K562 (cell line): ENCODE measurements at regions not wholly inside any gene's neighbourhood (a gene's known extent, or its start where the extent isn't known, plus 50 kb on each side); places are given as distances from the start of the nearest gene placed in this dataset.

Experiments used
- ATAC-seq: fragments of 200-7000 bp; cut with Tn5 transposase; 3 replicates; pipeline ENCODE4 v1.9.1; 2020; ENCODE audit warnings: moderate library complexity
- BruUV-seq: library from RNA; stranded (reverse); fragments of 400-500 nt; replicated peaks from 2 replicates; lab custom pipeline; 2021; lab: Mats Ljungman, UMichigan
- CTCF ChIA-PET: fragments of 300-600 bp; formaldehyde crosslinking; extraction: SDS; loops from one replicate; lab custom pipeline; 2021; ENCODE audit warnings: low intra/inter-chr PET ratio; lab: Yijun Ruan, JAX
- POLR2A ChIA-PET: fragments of 300-600, 350-650 bp; sonication (Branson Sonifier 250); formaldehyde crosslinking; extraction: SDS; loops from one replicate; lab custom pipeline; 2021; ENCODE audit warnings: antibody characterized with exemption, inconsistent platforms; lab: Yijun Ruan, JAX
- DNase-seq, 4 experiments: peaks; one replicate each; pipeline versions ENCODE4 v3.0.0 to v3.0.0-alpha.2; 2011 to 2018; ENCODE audit warnings: low spot score in 3 of 4, mixed read lengths in 3 of 4; ENCODE audit errors: extremely low read depth in 1 of 4
- FAIRE-seq: peaks from 2 replicates; lab custom pipeline; 2011; peaks lifted over from hg19 to GRCh38; lab: Jason Lieb, UNC
- H2AFZ ChIP-seq: 2 replicates; pipeline ENCODE4 v1.6.0; 2011; ENCODE audit warnings: low read depth, low read length, control low read depth, inconsistent platforms
- H3K27ac ChIP-seq: fragments of 200-600 bp; 3 replicates; pipeline ENCODE4 v1.8.0; 2011; ENCODE audit warnings: low read depth, mild to moderate bottlenecking, control low read depth, inconsistent platforms, low read length, moderate library complexity, mixed read lengths; ENCODE audit errors: extremely low read depth
- H3K27me3 ChIP-seq, 2 experiments: fragments of 300-600 bp in 1 of 2; 2 replicates in 1 of 2; 3 replicates in 1 of 2; pipeline versions ENCODE4 v1.6.0 to v1.8.0; 2011; ENCODE audit warnings: inconsistent platforms in 2 of 2, low read length in 2 of 2, mild to moderate bottlenecking in 1 of 2, mixed read lengths in 1 of 2, moderate library complexity in 1 of 2; ENCODE audit not compliant: control insufficient read depth in 2 of 2, insufficient read depth in 2 of 2
- H3K36me3 ChIP-seq: fragments of 300-600 bp; 3 replicates; pipeline ENCODE4 v1.8.0; 2011; ENCODE audit warnings: mild to moderate bottlenecking, low read length, inconsistent platforms; ENCODE audit not compliant: control insufficient read depth, insufficient read depth
- H3K4me1 ChIP-seq, 2 experiments: fragments of 200-600 bp in 1 of 2; replicated peaks in 1 of 2; 2 replicates in 1 of 2; 3 replicates in 1 of 2; pipeline versions ENCODE4 v1.5.1 to v1.8.0; 2011; ENCODE audit warnings: inconsistent platforms in 2 of 2, low read length in 2 of 2, mild to moderate bottlenecking in 1 of 2, mixed read lengths in 1 of 2, moderate library complexity in 1 of 2; ENCODE audit not compliant: control insufficient read depth in 2 of 2, insufficient read depth in 2 of 2
- H3K4me2 ChIP-seq: 2 replicates; pipeline ENCODE4 v1.6.1; 2011; ENCODE audit warnings: low read length, control low read depth, inconsistent platforms, mixed read lengths; ENCODE audit not compliant: insufficient read depth
- H3K4me3 ChIP-seq: fragments of 200-600 bp; sonication (generic), shearing (Covaris generic); 2 replicates; pipeline ENCODE4 v1.5.1; 2016; ENCODE audit warnings: control low read depth, inconsistent platforms
- H3K79me2 ChIP-seq: fragments of 200-600 bp; 3 replicates; pipeline ENCODE4 v1.8.0; 2011; ENCODE audit warnings: low read length, inconsistent platforms; ENCODE audit not compliant: control insufficient read depth, insufficient read depth
- H3K9ac ChIP-seq, 2 experiments: 2 replicates each; pipeline versions ENCODE4 v1.6.0 to v1.6.1; 2011; ENCODE audit warnings: low read depth in 2 of 2, low read length in 2 of 2, control low read depth in 1 of 2, inconsistent platforms in 1 of 2, mild to moderate bottlenecking in 1 of 2, mixed read lengths in 1 of 2; ENCODE audit not compliant: insufficient read depth in 1 of 2
- H3K9me1 ChIP-seq: one replicate; pipeline ENCODE4 v1.6.0; 2011; ENCODE audit warnings: inconsistent platforms, mild to moderate bottlenecking, low read length, moderate library complexity; ENCODE audit not compliant: control insufficient read depth, insufficient read depth
- H3K9me3 ChIP-seq: replicated peaks from 2 replicates; pipeline ENCODE4 v1.5.1; 2011; ENCODE audit warnings: low read depth, low read length, inconsistent platforms; ENCODE audit not compliant: control insufficient read depth, insufficient read depth
- H4K20me1 ChIP-seq: replicated peaks from 2 replicates; pipeline ENCODE4 v1.6.1; 2011; ENCODE audit warnings: low read length, inconsistent platforms, mixed read lengths; ENCODE audit not compliant: control insufficient read depth, insufficient read depth
- BRD4 ChIP-seq: fragments of 200-600 bp; sonication (generic); IDR thresholded peaks from 2 replicates; pipeline ENCODE4 v1.6.1; 2017; ENCODE audit warnings: inconsistent platforms
- HMGXB4 ChIP-seq: sonication (generic); formaldehyde crosslinking; IDR thresholded peaks from 2 replicates; pipeline ENCODE4 v1.8.1; 2023; ENCODE audit warnings: mild to moderate bottlenecking, missing genetic modification reagents
- MTA3 ChIP-seq: fragments of 450-650 bp; formaldehyde crosslinking; IDR thresholded peaks from 2 replicates; pipeline ENCODE4 v1.6.1; 2017; ENCODE audit warnings: mild to moderate bottlenecking, borderline replicate concordance
- POLR2G ChIP-seq: fragments of 200-400 bp; formaldehyde crosslinking; IDR thresholded peaks from 2 replicates; pipeline ENCODE4 v1.6.1; 2017; ENCODE audit warnings: low read depth, mild to moderate bottlenecking, antibody characterized with exemption, low read length, moderate library complexity
- RB1 ChIP-seq: fragments of 450-650 bp; IDR thresholded peaks from 2 replicates; pipeline ENCODE4 v1.6.1; 2017; ENCODE audit warnings: low read depth, mild to moderate bottlenecking
- RBFOX2 ChIP-seq: fragments of 200-400 bp; formaldehyde crosslinking; IDR thresholded peaks from 2 replicates; pipeline ENCODE4 v1.6.1; 2017; ENCODE audit warnings: low read depth, mild to moderate bottlenecking, low read length, moderate library complexity
- STAG1 ChIP-seq: sonication (generic); formaldehyde crosslinking; IDR thresholded peaks from 2 replicates; pipeline ENCODE4 v1.5.0; 2020; ENCODE audit warnings: missing genetic modification reagents, borderline replicate concordance
- ZFX ChIP-seq: sonication (generic); formaldehyde crosslinking; IDR thresholded peaks from 2 replicates; pipeline ENCODE4 v1.8.0; 2022; ENCODE audit warnings: mild to moderate bottlenecking, missing genetic modification reagents, moderate library complexity
- ZNF277 ChIP-seq: fragments of 250-450 bp; sonication (Bioruptor Pico); IDR thresholded peaks from 2 replicates; pipeline ENCODE4 v1.8.0; 2022; ENCODE audit warnings: inconsistent platforms, mild to moderate bottlenecking, moderate library complexity, borderline replicate concordance
- ZNF384 ChIP-seq: IDR thresholded peaks from 2 replicates; pipeline ENCODE4 v1.6.1; 2012; ENCODE audit warnings: low read depth, low read length, improper control_type of control experiment
- ZNF740 ChIP-seq, 3 experiments: fragments of 200-800 bp in 1 of 3; sonication (Bioruptor generic) in 1 of 3; sonication (generic) in 1 of 3; formaldehyde crosslinking in 1 of 3; IDR thresholded peaks; 2 replicates each; pipeline versions ENCODE4 v1.6.1 to v1.8.0; 2016 to 2022; ENCODE audit warnings: mild to moderate bottlenecking in 2 of 3, missing compliant biosample characterization in 2 of 3, missing genetic modification characterization in 2 of 3, missing genetic modification reagents in 1 of 3
- WGBS: fragments of 100-300 bp; shearing (Covaris generic); methylation state at CpG from one replicate; pipeline ENCODE4 v1.1.6; 2016; ENCODE audit warnings: low coverage, mixed read lengths; ENCODE audit not compliant: insufficient coverage; ENCODE audit errors: missing lambda C conversion rate; 5-methylcytosine and 5-hydroxymethylcytosine counted together
- in situ Hi-C: fragments of 300-500 bp; cut with MboI; formaldehyde crosslinking; loops from 4 replicates; pipeline ENCODE4 v1.15.0; 2018; ENCODE audit warnings: inconsistent platforms, mixed read lengths
- intact Hi-C: fragments of 100-400 bp; cut with micrococcal nuclease; formaldehyde crosslinking; loops from 2 replicates; pipeline ENCODE4 v1.14.2; 2022
- TF ChIP-seq, protein P1 (sequence below): sonication (generic); formaldehyde crosslinking; IDR thresholded peaks from 2 replicates; pipeline ENCODE4 v1.8.0; 2022; ENCODE audit warnings: missing genetic modification reagents, mild to moderate bottlenecking, moderate library complexity, borderline replicate concordance

DNA sequence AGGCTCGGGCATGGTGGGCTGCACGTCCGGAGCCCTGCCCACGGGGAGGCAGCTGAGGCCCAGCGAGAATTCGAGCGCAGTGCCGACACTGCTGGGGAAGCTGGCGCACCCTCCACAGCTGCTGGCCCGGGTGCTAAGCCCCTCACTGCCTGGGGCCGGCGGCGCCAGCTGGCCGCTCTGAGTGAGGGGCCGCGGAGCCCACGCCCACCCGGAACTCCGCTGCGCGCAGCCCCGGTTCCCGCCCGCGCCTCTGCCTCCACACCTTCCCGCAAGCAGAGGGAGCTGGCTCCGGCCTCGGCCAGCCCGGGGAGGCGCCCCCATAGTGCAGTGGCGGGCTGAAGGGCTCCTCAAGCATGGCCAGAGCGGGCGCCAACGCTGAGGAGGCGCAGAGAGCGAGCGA lies 2080.4 kb downstream of the PCDH9 start:
- Histone ChIP-seq H3K4me3 (peak overlapping the region; percentile 13; the same call in 1 of the 2 replicates), H3K27me3 (no peaks in the 10 kb centered on the region), H3K9me1 (no peaks in the 10 kb centered on the region), H3K27ac (no peak overlapping the region), H3K79me2 (no peaks in the 10 kb centered on the region), H3K4me2 (peak overlapping the region; percentile 41), H3K4me1 (no peaks in the 10 kb centered on the region), H2AFZ (0 out of 2 replicates have a peak overlapping the region, but pooled peaks have one; percentile 44), H4K20me1 (no peaks in the 10 kb centered on the region), H3K9me3 (no peaks in the 10 kb centered on the region), H3K9ac (peak overlapping the region in 1 of 2 experiments; percentile 30; a peak in 1 of 4 replicates), H3K36me3 (no peaks in the 10 kb centered on the region)
- intact Hi-C loops (no loop called here), in situ Hi-C loops (no loop called here)
- DNase-seq (peak in 1 of 4 experiments; percentile 25), FAIRE-seq (no peak), ATAC-seq (peak; percentile 86)
- no TSS peak for BruUV-seq
- CTCF ChIA-PET = no interaction called here
- POLR2A ChIA-PET = no interaction called here
- WGBS = 3% methylated on average over 13 of the region's 37 CpGs
- TF ChIP-seq STAG1 (no peak), BRD4 (no peak), HMGXB4 (CRISPR knock-in tag) (no peak), ZNF384 (no peak), ZNF740 (CRISPR knock-in tag; IDR thresholded peaks at IDR 0.05) (no peak), ZNF740 (tag; IDR thresholded peaks at IDR 0.05) (no peak), RB1 (0 out of 2 replicates have a peak, but pooled peaks have one; percentile 20), MTA3 (no peak), RBFOX2 (peak; percentile 53), ZNF277 (CRISPR knock-in tag) (no peak), POLR2G (peak; percentile 66), ZFX (CRISPR knock-in tag) (peak; percentile 41; the same call in 1 of the 2 replicates)
- TF ChIP-seq, protein P1, sequence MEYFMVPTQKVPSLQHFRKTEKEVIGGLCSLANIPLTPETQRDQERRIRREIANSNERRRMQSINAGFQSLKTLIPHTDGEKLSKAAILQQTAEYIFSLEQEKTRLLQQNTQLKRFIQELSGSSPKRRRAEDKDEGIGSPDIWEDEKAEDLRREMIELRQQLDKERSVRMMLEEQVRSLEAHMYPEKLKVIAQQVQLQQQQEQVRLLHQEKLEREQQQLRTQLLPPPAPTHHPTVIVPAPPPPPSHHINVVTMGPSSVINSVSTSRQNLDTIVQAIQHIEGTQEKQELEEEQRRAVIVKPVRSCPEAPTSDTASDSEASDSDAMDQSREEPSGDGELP (CRISPR knock-in tag) = peak; percentile 33; the same call in 1 of the 2 replicates
